Breast epithelium (tissue), 4 donors: ENCODE measurements at regions not wholly inside any gene's neighbourhood (a gene's known extent, or its start where the extent isn't known, plus 50 kb on each side); places are given as distances from the start of the nearest gene placed in this dataset.

Experiments
- DNase-seq, 2 donors: peaks; one replicate each; pipeline ENCODE4 v3.0.0-alpha.2; 2019; ENCODE audit warnings: low spot score in 2 of 2
- H3K27ac ChIP-seq, 2 donors: fragments of 200-600 bp; sonication (generic) in 1 of 2; one replicate each; pipeline ENCODE4 v1.5.1; 2016 to 2019; ENCODE audit warnings: mild to moderate bottlenecking in 1 of 2
- H3K27me3 ChIP-seq, 2 donors: fragments of 200-600 bp; sonication (generic) in 1 of 2; one replicate each; pipeline versions ENCODE4 v1.5.1 to v1.6.0; 2017 to 2019; ENCODE audit warnings: control low read depth in 1 of 2, mild to moderate bottlenecking in 1 of 2
- H3K36me3 ChIP-seq: fragments of 200-600 bp; one replicate; pipeline ENCODE4 v1.5.1; 2019
- H3K4me1 ChIP-seq, 2 donors: fragments of 200-600 bp; sonication (generic); one replicate each; pipeline ENCODE4 v1.5.1; 2016 to 2019; ENCODE audit warnings: control low read depth in 1 of 2
- H3K4me3 ChIP-seq, 3 donors: fragments of 200-600 bp; sonication (generic); 1 replicate in 2 of 3; 2 replicates in 1 of 3; pipeline ENCODE4 v1.5.1; 2016 to 2019; ENCODE audit warnings: mild to moderate bottlenecking in 3 of 3, moderate library complexity in 2 of 3
- H3K9me3 ChIP-seq, 2 donors: fragments of 200-600 bp; sonication (generic) in 1 of 2; one replicate each; pipeline ENCODE4 v1.5.1; 2016 to 2019; ENCODE audit warnings: control low read depth in 1 of 2
- CTCF ChIP-seq, 3 donors: fragments of 450-650 bp; IDR thresholded peaks; one replicate each; pipeline ENCODE4 v1.5.1; 2016 to 2017; ENCODE audit warnings: antibody characterized with exemption in 3 of 3, mild to moderate bottlenecking in 3 of 3, moderate library complexity in 3 of 3
- POLR2A ChIP-seq: fragments of 450-650 bp; IDR thresholded peaks from one replicate; pipeline ENCODE4 v1.6.1; 2016; ENCODE audit warnings: antibody characterized with exemption, mild to moderate bottlenecking, moderate library complexity
- POLR2AphosphoS5 ChIP-seq, 3 donors: sonication (generic); formaldehyde crosslinking; IDR thresholded peaks; one replicate each; pipeline ENCODE4 v1.6.1; 2017; ENCODE audit warnings: antibody characterized with exemption in 3 of 3
- intact Hi-C: fragments of 100-400 bp; cut with DNase I; formaldehyde crosslinking; loops from one replicate; pipeline ENCODE4 v1.15.1; 2023; ENCODE audit warnings: low total_unique reads

GRCh38 chr3:191076903-191077552 is 122.0 kb upstream of the OSTN start:
- Histone ChIP-seq H3K27me3 (no peaks in the 10 kb centered on the region), H3K27ac (no peak overlapping the region), H3K4me3 (no peak overlapping the region), H3K4me1 (no peaks in the 10 kb centered on the region), H3K36me3 (no peaks in the 10 kb centered on the region), H3K9me3 (no peaks in the 10 kb centered on the region)
- DNase-seq = no peak
- TF ChIP-seq POLR2AphosphoS5 (IDR thresholded peaks at IDR 0.05) = no peak
- intact Hi-C loops = no loop called here

GRCh38 chr3:191074511-191074910 is 124.5 kb upstream of the OSTN start:
- no peak for TF ChIP-seq POLR2A
- no peak for TF ChIP-seq CTCF (IDR thresholded peaks at IDR 0.05)
- TF ChIP-seq POLR2AphosphoS5 (IDR thresholded peaks at IDR 0.05) = no peak
- no peak for DNase-seq
- intact Hi-C loops = no loop called here
- no peaks in the 10 kb centered on the region for H3K27me3 ChIP-seq
- H3K4me1 ChIP-seq = no peaks in the 10 kb centered on the region
- H3K27ac ChIP-seq = no peak overlapping the region
- no peak overlapping the region for H3K4me3 ChIP-seq
- H3K9me3 ChIP-seq = no peaks in the 10 kb centered on the region
- no peaks in the 10 kb centered on the region for H3K36me3 ChIP-seq

GRCh38 chr3:191070762-191071403 is 128.2 kb upstream of the OSTN start:
- no peaks in the 10 kb centered on the region for H3K36me3 ChIP-seq
- H3K27ac ChIP-seq = no peak overlapping the region
- intact Hi-C loops = no loop called here

GRCh38 chr3:191070201-191070600 is 128.8 kb upstream of the OSTN start:
- intact Hi-C loops = no loop called here
- no peaks in the 10 kb centered on the region for H3K4me1 ChIP-seq
- DNase-seq = no peak
- H3K27me3 ChIP-seq = no peaks in the 10 kb centered on the region
- H3K4me3 ChIP-seq = no peak overlapping the region
- no peaks in the 10 kb centered on the region for H3K36me3 ChIP-seq
- no peak for TF ChIP-seq POLR2A
- TF ChIP-seq CTCF (IDR thresholded peaks at IDR 0.05) = no peak
- TF ChIP-seq POLR2AphosphoS5 (IDR thresholded peaks at IDR 0.05) = no peak
- H3K27ac ChIP-seq = no peak overlapping the region
- no peaks in the 10 kb centered on the region for H3K9me3 ChIP-seq

More at GRCh38 chr3:191070762-191071403, 128.2 kb upstream of the OSTN start:
- no peak for DNase-seq
- Histone ChIP-seq H3K27me3 (no peaks in the 10 kb centered on the region), H3K4me3 (no peak overlapping the region), H3K9me3 (no peaks in the 10 kb centered on the region), H3K4me1 (no peaks in the 10 kb centered on the region)
- TF ChIP-seq POLR2AphosphoS5 (IDR thresholded peaks at IDR 0.05) = no peak
- no peak for TF ChIP-seq CTCF (IDR thresholded peaks at IDR 0.05)
- no peak for TF ChIP-seq POLR2A

GRCh38 chr3:191068946-191069813 is 129.9 kb upstream of the OSTN start:
- TF ChIP-seq CTCF (IDR thresholded peaks at IDR 0.05) = no peak
- no peak for TF ChIP-seq POLR2A
- no peak for TF ChIP-seq POLR2AphosphoS5 (IDR thresholded peaks at IDR 0.05)
- intact Hi-C loops = no loop called here

More at GRCh38 chr3:191068946-191069813, 129.9 kb upstream of the OSTN start:
- no peaks in the 10 kb centered on the region for H3K9me3 ChIP-seq
- no peaks in the 10 kb centered on the region for H3K36me3 ChIP-seq
- H3K4me3 ChIP-seq = no peak overlapping the region
- no peaks in the 10 kb centered on the region for H3K4me1 ChIP-seq
- H3K27ac ChIP-seq = no peak overlapping the region
- no peak for DNase-seq
- H3K27me3 ChIP-seq = no peaks in the 10 kb centered on the region
